Neural progenitor cell (in vitro differentiated cells): ENCODE measurements at regions not wholly inside any gene's neighbourhood (a gene's known extent, or its start where the extent isn't known, plus 50 kb on each side); places are given as distances from the start of the nearest gene placed in this dataset.

Source experiments
- CTCF ChIP-seq: fragments of 200-600 bp; sonication (generic); IDR thresholded peaks from 2 replicates; pipeline ENCODE4 v1.5.1; 2017; ENCODE audit warnings: antibody characterized with exemption, mild to moderate bottlenecking
- EZH2 ChIP-seq: fragments of 200-600 bp; sonication (generic); IDR thresholded peaks from 2 replicates; pipeline ENCODE4 v1.6.1; 2017; ENCODE audit warnings: antibody characterized with exemption, mild to moderate bottlenecking, moderate library complexity
- EZH2phosphoT487 ChIP-seq: fragments of 200-600 bp; sonication (generic); IDR thresholded peaks from 2 replicates; pipeline ENCODE4 v1.6.1; 2017; ENCODE audit warnings: antibody characterized with exemption

- no peak for TF ChIP-seq CTCF
- TF ChIP-seq EZH2 = no peak
- no peak for TF ChIP-seq EZH2phosphoT487
Observed at GRCh38 chr9:129457325-129457779, 163.5 kb downstream of the C9orf50 start.
